GOT3 (cell line): ENCODE measurements at regions not wholly inside any gene's neighbourhood (a gene's known extent, or its start where the extent isn't known, plus 50 kb on each side); places are given as distances from the start of the nearest gene placed in this dataset.

Source experiments
- DNase-seq: peaks from one replicate; lab custom pipeline; 2025; ENCODE audit warnings: mixed read lengths; lab: John Stamatoyannopoulos, UW

DNA sequence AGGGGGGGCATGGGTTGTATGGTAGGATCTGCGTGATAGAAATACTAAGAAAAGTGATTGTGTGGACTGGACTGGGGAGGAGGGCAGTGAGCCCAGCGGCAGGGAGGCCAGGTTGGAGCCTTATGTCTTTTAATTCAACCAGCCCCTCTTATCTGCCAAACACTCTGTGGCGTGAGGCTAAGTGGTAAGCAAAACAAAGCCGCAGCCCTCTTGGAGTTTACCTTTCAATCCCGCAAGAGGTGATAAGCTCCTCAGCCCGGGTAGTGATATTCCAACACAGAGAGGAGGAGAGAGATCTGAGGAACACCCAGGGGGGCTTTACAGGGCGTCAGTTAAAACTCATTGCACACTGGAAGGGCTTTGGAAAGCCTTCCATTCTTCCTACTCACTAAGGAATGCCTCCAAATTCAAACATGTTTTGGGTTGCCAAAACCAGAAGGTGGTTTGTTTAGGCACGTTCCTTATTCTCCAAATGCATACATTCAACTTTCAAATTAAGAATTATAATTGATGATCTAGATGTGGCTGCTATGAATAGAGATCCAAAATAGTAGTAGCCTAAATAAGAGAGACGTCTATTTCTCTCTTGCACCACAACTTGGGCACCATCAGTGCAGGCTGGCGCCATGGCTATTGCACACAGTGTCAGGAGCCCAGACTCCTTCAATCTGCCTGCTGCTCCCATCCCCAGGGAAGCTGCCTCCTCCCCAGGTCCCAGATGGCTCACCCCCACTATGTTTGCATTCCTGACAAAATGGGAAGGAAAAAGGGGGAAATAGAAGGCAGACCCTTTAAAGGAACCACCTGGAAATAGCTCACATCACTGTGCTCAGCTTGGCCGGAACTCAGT is 75.1 kb upstream of the FSTL4 start:
- DNase-seq = no peak

GRCh38 chr5:133686566-133686965 is 74.2 kb upstream of the FSTL4 start:
- DNase-seq = no peak

GRCh38 chr5:133685402-133686018 is 73.2 kb upstream of the FSTL4 start:
- no peak for DNase-seq

GRCh38 chr5:133683646-133684596 is 71.6 kb upstream of the FSTL4 start:
- DNase-seq = no peak

DNA sequence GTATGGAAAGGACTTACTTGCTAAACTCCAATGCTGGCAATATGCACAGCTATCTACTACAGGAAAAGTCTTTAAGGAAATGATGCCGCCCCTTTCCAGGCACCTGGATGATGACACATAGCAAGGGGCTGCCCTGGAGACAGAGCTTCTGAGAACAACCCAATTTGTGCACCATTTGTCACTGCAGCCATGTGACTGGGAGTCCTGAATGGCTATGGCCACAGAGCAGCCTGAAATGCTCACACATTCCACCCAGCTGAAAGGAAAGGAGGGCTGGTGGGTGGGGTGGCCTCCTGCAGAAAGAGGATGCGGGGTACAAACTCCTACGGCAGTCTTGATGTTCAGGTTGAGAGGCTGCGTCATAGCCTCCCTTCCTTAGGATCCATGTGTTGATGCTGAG is 70.1 kb upstream of the FSTL4 start:
- no peak for DNase-seq

DNA sequence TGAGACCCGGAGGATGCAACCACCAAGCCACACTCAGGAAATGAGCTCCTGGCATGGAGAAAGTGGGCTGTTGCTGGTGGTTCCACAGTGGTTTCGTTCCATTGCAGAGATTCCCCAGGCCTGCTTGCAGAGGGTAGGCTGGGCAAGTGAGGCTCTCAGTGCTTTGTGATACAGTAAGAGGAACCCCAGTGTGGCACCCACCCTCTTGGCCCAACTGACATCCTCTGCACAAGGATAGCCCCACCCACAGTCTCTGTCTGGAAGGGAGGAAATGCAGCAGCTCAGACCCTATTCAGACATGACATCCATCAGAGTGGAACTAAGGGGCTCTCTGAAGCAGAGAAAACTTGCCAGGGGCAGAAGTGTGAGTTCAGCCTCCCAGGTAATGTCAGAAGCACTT is 69.6 kb upstream of the FSTL4 start:
- DNase-seq = no peak

DNA sequence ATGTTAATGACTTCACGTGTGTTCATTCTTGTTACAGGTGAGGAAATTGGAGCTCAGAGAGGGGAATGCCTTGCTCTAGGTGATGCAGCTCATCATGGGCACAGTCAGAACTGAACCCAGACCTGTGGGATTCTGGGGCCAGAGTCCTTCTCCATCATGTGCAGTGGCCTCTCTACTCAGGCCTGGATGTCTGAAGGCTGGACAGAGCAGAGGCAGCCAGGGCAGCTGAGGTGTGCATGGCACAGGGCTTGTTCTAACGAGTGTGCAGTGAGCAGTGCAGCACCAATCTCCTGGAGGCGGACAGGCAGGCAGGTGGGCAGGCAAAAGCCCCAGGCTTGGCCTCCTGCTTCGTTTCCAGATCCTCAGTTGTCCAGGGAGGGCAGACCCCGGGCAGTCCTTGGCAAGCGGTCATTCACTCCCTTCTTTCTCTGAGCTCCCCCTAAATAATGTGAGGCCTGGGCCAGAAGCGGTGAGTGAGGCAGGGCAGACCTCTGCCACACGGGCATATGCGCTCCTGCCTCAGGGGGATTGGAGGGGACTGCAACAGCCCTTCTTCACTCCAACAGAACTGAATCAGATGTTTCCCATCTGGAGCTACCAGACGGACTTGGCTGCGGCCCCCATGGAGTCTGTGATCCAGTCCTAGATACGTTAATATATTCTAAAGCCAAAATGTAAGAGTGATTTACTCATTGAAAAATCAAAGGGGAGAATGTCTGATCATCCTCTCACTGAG is 68.7 kb upstream of the FSTL4 start:
- no peak for DNase-seq

DNA sequence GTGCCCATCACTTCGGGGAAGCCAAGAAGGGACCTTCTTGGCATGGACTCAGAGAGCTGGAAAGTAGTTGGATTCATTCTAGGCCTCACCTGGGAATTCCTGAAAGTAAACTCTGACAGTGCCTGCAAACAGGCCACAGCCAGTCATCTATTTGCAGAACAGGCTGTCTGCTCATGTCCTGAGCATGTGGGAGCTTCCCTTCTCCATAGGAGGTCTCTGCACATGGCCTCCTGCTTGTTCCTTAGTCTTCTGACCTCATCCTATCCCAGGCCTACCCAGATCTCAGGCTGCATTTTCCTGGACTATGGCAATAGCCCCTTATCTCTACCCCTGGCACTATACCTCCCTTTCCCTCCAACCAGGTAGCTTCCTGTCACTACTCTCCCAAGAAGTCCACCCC is 67.2 kb upstream of the FSTL4 start:
- DNase-seq = no peak

DNA sequence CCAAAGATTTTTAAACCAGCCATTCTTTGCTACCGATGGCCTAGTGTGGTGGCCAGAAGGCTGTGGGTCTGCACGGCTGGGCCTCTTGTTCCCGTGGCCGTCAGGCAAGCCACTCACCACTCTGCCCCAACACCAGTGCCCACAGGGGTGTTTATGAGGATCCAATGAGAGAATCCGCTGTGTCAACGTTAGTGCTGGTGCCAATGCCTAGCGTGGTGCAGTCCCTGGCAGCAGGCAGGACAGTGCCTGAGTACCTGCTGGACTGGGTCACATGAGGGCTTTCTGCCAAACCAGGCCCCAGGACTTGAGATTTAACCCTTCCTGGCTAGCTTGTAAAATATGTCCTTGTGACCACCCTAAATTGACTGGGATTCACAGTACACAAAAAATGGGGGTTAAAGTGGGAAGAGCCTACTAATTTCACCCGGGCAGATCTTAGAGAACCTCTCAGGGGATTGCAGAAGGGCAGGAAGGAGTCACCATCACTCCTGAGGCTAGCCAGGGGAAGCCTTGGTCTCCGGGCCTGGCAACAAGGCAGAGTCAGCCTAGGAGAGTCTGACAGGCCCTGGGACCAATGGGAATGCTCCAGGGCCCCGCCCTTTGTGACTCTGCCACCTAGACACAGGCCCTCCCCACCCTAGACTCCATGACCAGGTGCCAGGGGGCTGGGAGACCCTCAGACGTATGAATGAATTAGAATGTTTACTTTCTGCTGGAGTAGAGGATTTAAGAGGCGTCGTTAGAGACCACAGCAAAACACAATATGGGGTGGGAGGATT is 63.2 kb upstream of the FSTL4 start:
- DNase-seq = no peak

- DNase-seq = no peak
Observed at GRCh38 chr5:133670336-133670735, 58.0 kb upstream of the FSTL4 start.

GRCh38 chr5:133669472-133669871 is 57.1 kb upstream of the FSTL4 start:
- DNase-seq = no peak

DNA sequence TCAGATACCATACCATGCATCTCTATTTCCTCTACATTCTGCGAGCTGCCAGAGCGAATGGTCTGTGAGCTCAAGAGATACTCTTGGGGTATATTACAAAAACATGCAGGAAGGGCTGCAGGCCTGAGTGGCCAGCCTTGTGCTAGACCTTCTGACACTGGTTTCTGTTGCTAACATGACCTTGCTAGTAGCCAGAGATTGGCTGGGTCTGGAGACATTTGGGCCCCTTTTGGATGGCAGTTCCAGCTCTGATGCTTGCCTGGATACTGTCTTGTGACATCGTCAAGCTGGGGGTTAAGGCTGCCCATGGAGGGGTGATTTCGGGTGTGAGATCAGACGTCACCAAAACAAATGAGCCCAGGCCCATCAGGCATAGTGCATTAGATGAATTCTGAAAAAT is 56.1 kb upstream of the FSTL4 start:
- DNase-seq = no peak

GRCh38 chr5:133667217-133667616 is 54.9 kb upstream of the FSTL4 start:
- DNase-seq = no peak

- DNase-seq = no peak
Observed at GRCh38 chr5:133665571-133665970, 53.2 kb upstream of the FSTL4 start.

DNA sequence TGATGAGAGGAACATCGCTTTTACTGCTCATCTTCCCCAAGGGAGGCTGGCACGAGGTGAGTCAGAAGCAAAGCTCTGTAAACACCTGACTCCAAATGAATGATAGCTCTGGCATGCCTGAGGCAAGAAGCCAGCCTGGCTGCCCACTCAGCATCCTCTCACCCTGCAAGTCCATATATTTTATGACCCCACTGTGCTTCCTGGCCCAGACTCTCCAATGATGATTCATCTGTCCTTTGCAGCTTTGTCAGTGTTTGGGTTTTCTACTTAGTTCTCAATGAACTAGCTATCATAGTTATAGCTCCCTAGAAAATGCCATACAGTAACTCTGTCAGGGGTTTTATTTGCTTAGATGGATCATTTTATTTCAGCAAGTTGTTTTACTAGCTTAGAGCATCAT is 52.1 kb upstream of the FSTL4 start:
- DNase-seq = peak; percentile 11

GRCh38 chr5:133663397-133664054 is 51.2 kb upstream of the FSTL4 start:
- DNase-seq = no peak

- DNase-seq = no peak
Observed at GRCh38 chr5:133662578-133662977, 50.2 kb upstream of the FSTL4 start.
